NOMO-1 treated with DMSO at 0.1 percent for 48 hours (cell line): ENCODE measurements at regions not wholly inside any gene's neighbourhood (a gene's known extent, or its start where the extent isn't known, plus 50 kb on each side); places are given as distances from the start of the nearest gene placed in this dataset.

Experiments used
- DNase-seq: peaks from one replicate; lab custom pipeline; 2025; ENCODE audit not compliant: unreplicated experiment; lab: John Stamatoyannopoulos, UW

- DNase-seq: no peak
Observed at GRCh38 chr5:96247097-96247701, 185.8 kb downstream of the PCSK1 start.

- no peak for DNase-seq
Observed at GRCh38 chr5:96245140-96246091, 187.6 kb downstream of the PCSK1 start.

GRCh38 chr5:96244696-96245095 lies 188.4 kb downstream of the PCSK1 start:
- DNase-seq: no peak

GRCh38 chr5:96243862-96244261 lies 189.2 kb downstream of the PCSK1 start:
- no peak for DNase-seq

GRCh38 chr5:96243203-96243602 lies 189.8 kb downstream of the PCSK1 start:
- no peak for DNase-seq

GRCh38 chr5:96242571-96242970 lies 190.5 kb downstream of the PCSK1 start:
- no peak for DNase-seq

GRCh38 chr5:96236831-96237230 lies 196.2 kb downstream of the PCSK1 start:
- no peak for DNase-seq

GRCh38 chr5:96236051-96236450 lies 197.0 kb downstream of the PCSK1 start:
- no peak for DNase-seq

GRCh38 chr5:96235008-96235910 lies 197.8 kb downstream of the PCSK1 start:
- no peak for DNase-seq

GRCh38 chr5:96232602-96233001 lies 200.4 kb downstream of the PCSK1 start:
- no peak for DNase-seq

GRCh38 chr5:96229188-96229587 lies 203.9 kb downstream of the PCSK1 start:
- DNase-seq: no peak

- DNase-seq: no peak
Observed at GRCh38 chr5:96228408-96228807, 204.6 kb downstream of the PCSK1 start.

GRCh38 chr5:96227957-96228356 lies 205.1 kb downstream of the PCSK1 start:
- DNase-seq: no peak

- DNase-seq: no peak
Observed at GRCh38 chr5:96226941-96227552, 206.0 kb downstream of the PCSK1 start.

GRCh38 chr5:96222129-96222528 lies 210.9 kb downstream of the PCSK1 start:
- DNase-seq: no peak

GRCh38 chr5:96220610-96221390 lies 212.2 kb downstream of the PCSK1 start:
- no peak for DNase-seq

- no peak for DNase-seq
Observed at GRCh38 chr5:96219580-96220281, 213.3 kb downstream of the PCSK1 start.

- no peak for DNase-seq
Observed at GRCh38 chr5:96218653-96219052, 214.4 kb downstream of the PCSK1 start.

- no peak for DNase-seq
Observed at GRCh38 chr5:96214442-96215197, 218.4 kb downstream of the PCSK1 start.
